Left ventricle myocardium inferior (tissue), 1 donor: ENCODE measurements at regions not wholly inside any gene's neighbourhood (a gene's known extent, or its start where the extent isn't known, plus 50 kb on each side); places are given as distances from the start of the nearest gene placed in this dataset. TPM values are rescaled to one million over a fixed set of nuclear protein-coding genes. Genes with fewer than 3 reads are reported as not detected.

Experiments
- DNase-seq: peaks from one replicate; pipeline ENCODE4 v3.0.0-alpha.2; 2020
- H3K27ac ChIP-seq: fragments of 200-600 bp; replicated peaks from 2 replicates; pipeline ENCODE4 v1.8.0; 2021
- H3K27me3 ChIP-seq: fragments of 200-600 bp; 2 replicates; pipeline ENCODE4 v1.8.0; 2021; ENCODE audit warnings: low read depth
- H3K36me3 ChIP-seq: fragments of 200-600 bp; 2 replicates; pipeline ENCODE4 v1.8.0; 2021
- H3K4me1 ChIP-seq: fragments of 200-600 bp; 2 replicates; pipeline ENCODE4 v1.8.0; 2021
- H3K4me3 ChIP-seq: fragments of 200-600 bp; 2 replicates; pipeline ENCODE4 v1.8.0; 2021; ENCODE audit warnings: mild to moderate bottlenecking, moderate library complexity
- H3K9me3 ChIP-seq: fragments of 200-600 bp; replicated peaks from 2 replicates; pipeline ENCODE4 v1.8.0; 2021
- intact Hi-C: fragments of 100-400 bp; cut with micrococcal nuclease; formaldehyde crosslinking; loops from one replicate; pipeline ENCODE4 v1.11.0; 2022
- microRNA-seq: library from miRNA; unstranded; fragments of <30 nt; microRNA quantifications from one replicate; pipeline ENCODE4 v1.2.0, GENCODE V29; 2020
- TF ChIP-seq, protein P1 (sequence below): fragments of 200-600 bp; IDR thresholded peaks from 2 replicates; pipeline ENCODE4 v1.8.0; 2021; ENCODE audit warnings: antibody characterized with exemption, mild to moderate bottlenecking, borderline replicate concordance
- donor health status: DM: no; HTN: yes; CAD: no; lungs with severe emphysema.

DNA sequence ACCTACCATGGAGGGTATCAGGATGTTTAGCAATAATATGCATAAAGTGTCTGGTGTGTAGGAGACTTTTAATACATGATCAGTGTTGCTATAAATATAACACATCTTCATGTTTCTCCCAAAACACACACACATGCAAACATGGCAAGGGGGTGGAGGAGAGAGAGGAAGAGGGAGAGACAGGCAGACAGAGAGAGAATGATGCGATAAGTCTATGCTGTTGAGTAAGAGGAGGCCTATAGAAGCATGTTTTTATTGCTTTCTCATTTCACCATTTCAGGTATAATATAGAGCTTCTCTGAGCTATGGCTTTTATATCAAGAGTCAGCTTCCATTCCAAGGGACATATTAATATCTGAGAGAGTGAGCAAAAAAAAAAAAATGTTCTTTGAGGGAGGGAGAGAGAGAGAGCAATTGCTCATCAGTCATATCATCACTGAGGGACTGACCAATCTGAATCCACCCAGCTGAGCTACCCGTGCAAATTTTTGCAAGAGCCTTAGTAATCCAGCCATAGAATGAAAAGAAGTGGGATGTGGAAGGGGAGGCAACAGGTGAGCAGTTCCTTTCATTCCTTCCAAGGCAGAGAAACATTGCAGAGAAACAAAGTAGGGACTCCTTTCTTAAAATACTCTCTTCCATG lies 54.8 kb upstream of the RASSF8 start:
- intact Hi-C loops: no loop called here
- DNase-seq: no peak

DNA sequence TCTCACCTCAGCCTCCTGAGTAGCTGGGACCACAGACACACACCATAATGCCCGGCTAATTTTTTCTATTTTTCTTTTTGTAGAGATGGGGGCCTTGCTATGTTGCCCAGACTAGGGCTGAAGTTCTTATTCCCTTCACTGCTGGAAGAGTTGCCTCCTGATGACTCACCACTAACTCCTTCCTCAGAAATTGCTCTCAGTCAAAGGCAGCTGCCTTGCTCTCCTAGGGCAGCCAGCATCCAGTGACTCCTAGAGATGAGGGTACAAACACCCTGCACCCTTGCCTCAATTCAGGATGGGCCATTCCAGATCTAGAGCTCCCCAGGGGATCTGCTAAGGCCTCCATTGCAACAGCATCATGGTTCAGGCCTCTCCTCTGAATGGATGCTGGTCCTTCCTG lies 54.0 kb upstream of the RASSF8 start:
- intact Hi-C loops: no loop called here
- Histone ChIP-seq H3K4me1 (no peaks in the 10 kb centered on the region), H3K27me3 (no peaks in the 10 kb centered on the region), H3K27ac (no peak overlapping the region), H3K36me3 (no peaks in the 10 kb centered on the region), H3K4me3 (no peak overlapping the region), H3K9me3 (no peaks in the 10 kb centered on the region)
- TF ChIP-seq, protein P1, sequence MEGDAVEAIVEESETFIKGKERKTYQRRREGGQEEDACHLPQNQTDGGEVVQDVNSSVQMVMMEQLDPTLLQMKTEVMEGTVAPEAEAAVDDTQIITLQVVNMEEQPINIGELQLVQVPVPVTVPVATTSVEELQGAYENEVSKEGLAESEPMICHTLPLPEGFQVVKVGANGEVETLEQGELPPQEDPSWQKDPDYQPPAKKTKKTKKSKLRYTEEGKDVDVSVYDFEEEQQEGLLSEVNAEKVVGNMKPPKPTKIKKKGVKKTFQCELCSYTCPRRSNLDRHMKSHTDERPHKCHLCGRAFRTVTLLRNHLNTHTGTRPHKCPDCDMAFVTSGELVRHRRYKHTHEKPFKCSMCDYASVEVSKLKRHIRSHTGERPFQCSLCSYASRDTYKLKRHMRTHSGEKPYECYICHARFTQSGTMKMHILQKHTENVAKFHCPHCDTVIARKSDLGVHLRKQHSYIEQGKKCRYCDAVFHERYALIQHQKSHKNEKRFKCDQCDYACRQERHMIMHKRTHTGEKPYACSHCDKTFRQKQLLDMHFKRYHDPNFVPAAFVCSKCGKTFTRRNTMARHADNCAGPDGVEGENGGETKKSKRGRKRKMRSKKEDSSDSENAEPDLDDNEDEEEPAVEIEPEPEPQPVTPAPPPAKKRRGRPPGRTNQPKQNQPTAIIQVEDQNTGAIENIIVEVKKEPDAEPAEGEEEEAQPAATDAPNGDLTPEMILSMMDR: no peak
- no peak for DNase-seq

More for the DNA sequence above, 54.8 kb upstream of the RASSF8 start:
- Histone ChIP-seq H3K9me3 (no peaks in the 10 kb centered on the region), H3K4me3 (no peak overlapping the region), H3K36me3 (no peaks in the 10 kb centered on the region), H3K27me3 (no peaks in the 10 kb centered on the region), H3K4me1 (no peaks in the 10 kb centered on the region), H3K27ac (no peak overlapping the region)
- TF ChIP-seq, protein P1: no peak

DNA sequence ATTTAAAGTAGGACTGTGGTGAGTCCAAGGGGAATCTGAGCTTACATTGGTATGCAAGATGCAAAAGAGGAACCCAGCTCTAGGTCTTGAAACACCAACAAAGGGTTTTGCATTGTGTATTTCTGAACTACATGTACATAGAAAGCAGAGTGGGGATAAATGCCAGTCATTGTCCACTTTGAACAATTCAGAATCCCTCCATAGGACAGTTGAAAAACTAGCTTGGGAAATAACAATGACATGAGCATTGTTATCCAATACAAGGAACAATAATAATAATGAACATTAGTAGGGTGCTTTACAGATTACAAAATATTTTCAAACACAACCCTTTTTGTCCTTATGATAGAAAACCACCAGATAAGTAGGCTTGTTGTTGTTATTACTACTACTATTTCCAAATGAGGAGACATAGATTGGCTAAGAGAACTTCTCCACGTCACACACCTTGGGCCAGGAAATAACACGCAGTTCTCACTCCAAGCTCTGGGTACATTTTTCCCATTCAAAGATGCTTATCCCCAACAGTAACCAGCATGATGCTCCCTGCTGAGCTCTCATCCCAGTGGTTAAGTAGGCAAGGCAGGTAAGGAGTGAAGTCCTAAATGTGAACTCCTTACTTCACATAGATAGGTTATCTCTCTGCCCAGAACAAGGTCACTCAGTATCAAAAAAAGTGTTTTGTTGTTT lies 51.7 kb upstream of the RASSF8 start:
- peaks cover 5% of the 10 kb centered on the region for H3K9me3 ChIP-seq
- H3K27ac ChIP-seq: no peak overlapping the region
- no peak for DNase-seq
- H3K4me3 ChIP-seq: no peak overlapping the region
- intact Hi-C loops: no loop called here
- no peaks in the 10 kb centered on the region for H3K4me1 ChIP-seq
- TF ChIP-seq, protein P1: no peak
- no peaks in the 10 kb centered on the region for H3K36me3 ChIP-seq
- no peaks in the 10 kb centered on the region for H3K27me3 ChIP-seq

Small RNA genes in the stretch of these regions (microRNA-seq; reads per million reads assigned to microRNA genes)
- gene MIR4302: not detected
